ENCODE measurements at regions not wholly inside any gene's neighbourhood (a gene's known extent, or its start where the extent isn't known, plus 50 kb on each side); places are given as distances from the start of the nearest gene placed in this dataset.

GRCh38 chr5:142204219-142204618 lies 95.6 kb downstream of the NDFIP1 start:
- no peak for TF ChIP-seq CTCF (IDR thresholded peaks at IDR 0.05)
- Histone ChIP-seq H3K9ac (ENCODE audit: low read depth in 2 of 2, low read length in 2 of 2) (no peak overlapping the region), H3K9me3 (no peaks in the 10 kb centered on the region), H3K27me3 (no peaks in the 10 kb centered on the region), H3K4me1 (no peaks in the 10 kb centered on the region), H3K27ac (no peak overlapping the region), H3K4me3 (no peak overlapping the region), H3K36me3 (no peaks in the 10 kb centered on the region)
- intact Hi-C loops (cut with DNase I): no loop called here
- DNase-seq: no peak
